ENCODE measurements at regions not wholly inside any gene's neighbourhood (a gene's known extent, or its start where the extent isn't known, plus 50 kb on each side); places are given as distances from the start of the nearest gene placed in this dataset.

GRCh38 chr3:3237979-3238378 is 58.5 kb upstream of the CRBN start (continued):
- TF ChIP-seq, protein P1, sequence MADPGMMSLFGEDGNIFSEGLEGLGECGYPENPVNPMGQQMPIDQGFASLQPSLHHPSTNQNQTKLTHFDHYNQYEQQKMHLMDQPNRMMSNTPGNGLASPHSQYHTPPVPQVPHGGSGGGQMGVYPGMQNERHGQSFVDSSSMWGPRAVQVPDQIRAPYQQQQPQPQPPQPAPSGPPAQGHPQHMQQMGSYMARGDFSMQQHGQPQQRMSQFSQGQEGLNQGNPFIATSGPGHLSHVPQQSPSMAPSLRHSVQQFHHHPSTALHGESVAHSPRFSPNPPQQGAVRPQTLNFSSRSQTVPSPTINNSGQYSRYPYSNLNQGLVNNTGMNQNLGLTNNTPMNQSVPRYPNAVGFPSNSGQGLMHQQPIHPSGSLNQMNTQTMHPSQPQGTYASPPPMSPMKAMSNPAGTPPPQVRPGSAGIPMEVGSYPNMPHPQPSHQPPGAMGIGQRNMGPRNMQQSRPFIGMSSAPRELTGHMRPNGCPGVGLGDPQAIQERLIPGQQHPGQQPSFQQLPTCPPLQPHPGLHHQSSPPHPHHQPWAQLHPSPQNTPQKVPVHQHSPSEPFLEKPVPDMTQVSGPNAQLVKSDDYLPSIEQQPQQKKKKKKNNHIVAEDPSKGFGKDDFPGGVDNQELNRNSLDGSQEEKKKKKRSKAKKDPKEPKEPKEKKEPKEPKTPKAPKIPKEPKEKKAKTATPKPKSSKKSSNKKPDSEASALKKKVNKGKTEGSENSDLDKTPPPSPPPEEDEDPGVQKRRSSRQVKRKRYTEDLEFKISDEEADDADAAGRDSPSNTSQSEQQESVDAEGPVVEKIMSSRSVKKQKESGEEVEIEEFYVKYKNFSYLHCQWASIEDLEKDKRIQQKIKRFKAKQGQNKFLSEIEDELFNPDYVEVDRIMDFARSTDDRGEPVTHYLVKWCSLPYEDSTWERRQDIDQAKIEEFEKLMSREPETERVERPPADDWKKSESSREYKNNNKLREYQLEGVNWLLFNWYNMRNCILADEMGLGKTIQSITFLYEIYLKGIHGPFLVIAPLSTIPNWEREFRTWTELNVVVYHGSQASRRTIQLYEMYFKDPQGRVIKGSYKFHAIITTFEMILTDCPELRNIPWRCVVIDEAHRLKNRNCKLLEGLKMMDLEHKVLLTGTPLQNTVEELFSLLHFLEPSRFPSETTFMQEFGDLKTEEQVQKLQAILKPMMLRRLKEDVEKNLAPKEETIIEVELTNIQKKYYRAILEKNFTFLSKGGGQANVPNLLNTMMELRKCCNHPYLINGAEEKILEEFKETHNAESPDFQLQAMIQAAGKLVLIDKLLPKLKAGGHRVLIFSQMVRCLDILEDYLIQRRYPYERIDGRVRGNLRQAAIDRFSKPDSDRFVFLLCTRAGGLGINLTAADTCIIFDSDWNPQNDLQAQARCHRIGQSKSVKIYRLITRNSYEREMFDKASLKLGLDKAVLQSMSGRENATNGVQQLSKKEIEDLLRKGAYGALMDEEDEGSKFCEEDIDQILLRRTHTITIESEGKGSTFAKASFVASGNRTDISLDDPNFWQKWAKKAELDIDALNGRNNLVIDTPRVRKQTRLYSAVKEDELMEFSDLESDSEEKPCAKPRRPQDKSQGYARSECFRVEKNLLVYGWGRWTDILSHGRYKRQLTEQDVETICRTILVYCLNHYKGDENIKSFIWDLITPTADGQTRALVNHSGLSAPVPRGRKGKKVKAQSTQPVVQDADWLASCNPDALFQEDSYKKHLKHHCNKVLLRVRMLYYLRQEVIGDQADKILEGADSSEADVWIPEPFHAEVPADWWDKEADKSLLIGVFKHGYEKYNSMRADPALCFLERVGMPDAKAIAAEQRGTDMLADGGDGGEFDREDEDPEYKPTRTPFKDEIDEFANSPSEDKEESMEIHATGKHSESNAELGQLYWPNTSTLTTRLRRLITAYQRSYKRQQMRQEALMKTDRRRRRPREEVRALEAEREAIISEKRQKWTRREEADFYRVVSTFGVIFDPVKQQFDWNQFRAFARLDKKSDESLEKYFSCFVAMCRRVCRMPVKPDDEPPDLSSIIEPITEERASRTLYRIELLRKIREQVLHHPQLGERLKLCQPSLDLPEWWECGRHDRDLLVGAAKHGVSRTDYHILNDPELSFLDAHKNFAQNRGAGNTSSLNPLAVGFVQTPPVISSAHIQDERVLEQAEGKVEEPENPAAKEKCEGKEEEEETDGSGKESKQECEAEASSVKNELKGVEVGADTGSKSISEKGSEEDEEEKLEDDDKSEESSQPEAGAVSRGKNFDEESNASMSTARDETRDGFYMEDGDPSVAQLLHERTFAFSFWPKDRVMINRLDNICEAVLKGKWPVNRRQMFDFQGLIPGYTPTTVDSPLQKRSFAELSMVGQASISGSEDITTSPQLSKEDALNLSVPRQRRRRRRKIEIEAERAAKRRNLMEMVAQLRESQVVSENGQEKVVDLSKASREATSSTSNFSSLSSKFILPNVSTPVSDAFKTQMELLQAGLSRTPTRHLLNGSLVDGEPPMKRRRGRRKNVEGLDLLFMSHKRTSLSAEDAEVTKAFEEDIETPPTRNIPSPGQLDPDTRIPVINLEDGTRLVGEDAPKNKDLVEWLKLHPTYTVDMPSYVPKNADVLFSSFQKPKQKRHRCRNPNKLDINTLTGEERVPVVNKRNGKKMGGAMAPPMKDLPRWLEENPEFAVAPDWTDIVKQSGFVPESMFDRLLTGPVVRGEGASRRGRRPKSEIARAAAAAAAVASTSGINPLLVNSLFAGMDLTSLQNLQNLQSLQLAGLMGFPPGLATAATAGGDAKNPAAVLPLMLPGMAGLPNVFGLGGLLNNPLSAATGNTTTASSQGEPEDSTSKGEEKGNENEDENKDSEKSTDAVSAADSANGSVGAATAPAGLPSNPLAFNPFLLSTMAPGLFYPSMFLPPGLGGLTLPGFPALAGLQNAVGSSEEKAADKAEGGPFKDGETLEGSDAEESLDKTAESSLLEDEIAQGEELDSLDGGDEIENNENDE (IDR thresholded peaks at IDR 0.05; ENCODE audit: insufficient replicate concordance, low read length) = no peak
- TF ChIP-seq JUND (IDR thresholded peaks at IDR 0.05; ENCODE audit: low read length) = no peak
- no peak for TF ChIP-seq CREB1 (IDR thresholded peaks at IDR 0.05)

Data from H1 (cell line).